Activated CD4-positive, alpha-beta T cell treated with anti-CD3 and anti-CD28 coated beads, Interleukin-2, amount 10 ng/mL, durations not matched to agents 7 days and 5 days (primary cell): ENCODE measurements at regions not wholly inside any gene's neighbourhood (a gene's known extent, or its start where the extent isn't known, plus 50 kb on each side); places are given as distances from the start of the nearest gene placed in this dataset.

ENCODE experiments used
- CTCF ChIA-PET: fragments of 350-600 bp; sonication (Branson Sonifier 250); formaldehyde crosslinking; loops from one replicate; lab custom pipeline; 2021; ENCODE audit warnings: antibody characterized with exemption; lab: Charles Lee
- POLR2A ChIA-PET: fragments of 350-600 bp; sonication (Branson Sonifier 250); formaldehyde crosslinking; loops from one replicate; lab custom pipeline; 2021; ENCODE audit warnings: antibody characterized with exemption; lab: Charles Lee
- DNase-seq: peaks from one replicate; pipeline ENCODE4 v3.0.0-alpha.2; 2020
- H3K27ac Mint-ChIP-seq: one replicate; pipeline ENCODE4 v1.8.0; 2021; ENCODE audit warnings: mild to moderate bottlenecking, moderate library complexity, mixed read lengths
- H3K27me3 Mint-ChIP-seq: one replicate; pipeline ENCODE4 v1.8.0; 2021; ENCODE audit warnings: mixed read lengths
- H3K36me3 Mint-ChIP-seq: one replicate; pipeline ENCODE4 v1.8.0; 2021; ENCODE audit warnings: low read depth, mixed read lengths
- H3K4me1 Mint-ChIP-seq: one replicate; pipeline ENCODE4 v1.8.0; 2021; ENCODE audit warnings: mixed read lengths
- H3K4me3 Mint-ChIP-seq: one replicate; pipeline ENCODE4 v1.8.0; 2021; ENCODE audit warnings: mild to moderate bottlenecking, moderate library complexity, mixed read lengths
- H3K9me3 Mint-ChIP-seq: one replicate; pipeline ENCODE4 v1.8.0; 2021; ENCODE audit warnings: mixed read lengths

- H3K36me3 Mint-ChIP-seq, result no peaks in the 10 kb centered on the region
- DNase-seq, result no peak
- H3K4me3 Mint-ChIP-seq, result no peak overlapping the region
- ChIA-PET POLR2A (no interaction called here), CTCF (no interaction called here)
- H3K27me3 Mint-ChIP-seq, result peaks cover 8% of the 10 kb centered on the region
- no peak overlapping the region for H3K27ac Mint-ChIP-seq
- no peaks in the 10 kb centered on the region for H3K4me1 Mint-ChIP-seq
- H3K9me3 Mint-ChIP-seq, result peaks cover 3% of the 10 kb centered on the region
These were observed 107.4 kb upstream of the MSX1 start for GRCh38 chr4:4752025-4752424.

- no peaks in the 10 kb centered on the region for H3K36me3 Mint-ChIP-seq
- DNase-seq, result no peak
- ChIA-PET CTCF (interaction anchor here (0.6 kb wide), 1 partner anchor 132 kb away, joined by 4 read pairs; no protein-coding TSS in a partner anchor), POLR2A (no interaction called here)
- H3K9me3 Mint-ChIP-seq, result peaks cover 14% of the 10 kb centered on the region
- no peak overlapping the region for H3K4me3 Mint-ChIP-seq
- no peak overlapping the region for H3K27ac Mint-ChIP-seq
- peaks cover 8% of the 10 kb centered on the region for H3K27me3 Mint-ChIP-seq
- H3K4me1 Mint-ChIP-seq, result no peaks in the 10 kb centered on the region
These were observed 109.3 kb upstream of the MSX1 start for GRCh38 chr4:4750187-4750586.

GRCh38 chr4:4749137-4749536, 110.3 kb upstream of the MSX1 start:
- no peak overlapping the region for H3K27ac Mint-ChIP-seq
- H3K4me3 Mint-ChIP-seq, result no peak overlapping the region
- H3K36me3 Mint-ChIP-seq, result no peaks in the 10 kb centered on the region
- no peaks in the 10 kb centered on the region for H3K4me1 Mint-ChIP-seq
- CTCF ChIA-PET, result no interaction called here
- peaks cover 18% of the 10 kb centered on the region for H3K9me3 Mint-ChIP-seq
- peaks cover 6% of the 10 kb centered on the region for H3K27me3 Mint-ChIP-seq
- POLR2A ChIA-PET, result no interaction called here
- DNase-seq, result no peak

- Mint-ChIP-seq H3K27ac (no peak overlapping the region), H3K9me3 (peaks cover 18% of the 10 kb centered on the region), H3K36me3 (no peaks in the 10 kb centered on the region), H3K4me1 (no peaks in the 10 kb centered on the region), H3K27me3 (no peaks in the 10 kb centered on the region), H3K4me3 (no peak overlapping the region)
- ChIA-PET CTCF (no interaction called here), POLR2A (no interaction called here)
- no peak for DNase-seq
These were observed 113.0 kb upstream of the MSX1 start for GRCh38 chr4:4746444-4746843.

GRCh38 chr4:4740071-4740470, 119.4 kb upstream of the MSX1 start:
- H3K27me3 Mint-ChIP-seq, result no peaks in the 10 kb centered on the region
- no peak for DNase-seq
- peaks cover 4% of the 10 kb centered on the region for H3K9me3 Mint-ChIP-seq
- no peak overlapping the region for H3K27ac Mint-ChIP-seq
- ChIA-PET CTCF (no interaction called here), POLR2A (no interaction called here)
- no peak overlapping the region for H3K4me3 Mint-ChIP-seq
- no peaks in the 10 kb centered on the region for H3K36me3 Mint-ChIP-seq
- no peaks in the 10 kb centered on the region for H3K4me1 Mint-ChIP-seq

GRCh38 chr4:4735870-4736269, 123.6 kb upstream of the MSX1 start:
- POLR2A ChIA-PET, result no interaction called here
- no peaks in the 10 kb centered on the region for H3K27me3 Mint-ChIP-seq
- no peaks in the 10 kb centered on the region for H3K36me3 Mint-ChIP-seq
- CTCF ChIA-PET, result no interaction called here
- H3K4me1 Mint-ChIP-seq, result no peaks in the 10 kb centered on the region
- H3K27ac Mint-ChIP-seq, result no peak overlapping the region
- H3K9me3 Mint-ChIP-seq, result no peaks in the 10 kb centered on the region
- DNase-seq, result no peak
- no peak overlapping the region for H3K4me3 Mint-ChIP-seq

- no peak for DNase-seq
- no peak overlapping the region for H3K4me3 Mint-ChIP-seq
- H3K27me3 Mint-ChIP-seq, result no peaks in the 10 kb centered on the region
- no peak overlapping the region for H3K27ac Mint-ChIP-seq
- POLR2A ChIA-PET, result no interaction called here
- H3K4me1 Mint-ChIP-seq, result no peaks in the 10 kb centered on the region
- no peaks in the 10 kb centered on the region for H3K36me3 Mint-ChIP-seq
- no peaks in the 10 kb centered on the region for H3K9me3 Mint-ChIP-seq
- CTCF ChIA-PET, result no interaction called here
These were observed 124.2 kb upstream of the MSX1 start for GRCh38 chr4:4735136-4735750.

GRCh38 chr4:4734425-4734824, 125.0 kb upstream of the MSX1 start:
- POLR2A ChIA-PET, result no interaction called here
- Mint-ChIP-seq H3K36me3 (no peaks in the 10 kb centered on the region), H3K27ac (no peak overlapping the region), H3K4me1 (no peaks in the 10 kb centered on the region), H3K9me3 (no peaks in the 10 kb centered on the region), H3K27me3 (no peaks in the 10 kb centered on the region), H3K4me3 (no peak overlapping the region)
- CTCF ChIA-PET, result no interaction called here
- DNase-seq, result no peak

- ChIA-PET POLR2A (no interaction called here), CTCF (no interaction called here)
- no peaks in the 10 kb centered on the region for H3K9me3 Mint-ChIP-seq
- no peak for DNase-seq
- H3K27me3 Mint-ChIP-seq, result no peaks in the 10 kb centered on the region
- no peaks in the 10 kb centered on the region for H3K36me3 Mint-ChIP-seq
- no peak overlapping the region for H3K27ac Mint-ChIP-seq
- no peak overlapping the region for H3K4me3 Mint-ChIP-seq
- no peaks in the 10 kb centered on the region for H3K4me1 Mint-ChIP-seq
These were observed 125.8 kb upstream of the MSX1 start for GRCh38 chr4:4733663-4734062.

- Mint-ChIP-seq H3K36me3 (peaks cover 5% of the 10 kb centered on the region), H3K27ac (no peak overlapping the region), H3K9me3 (peaks cover 18% of the 10 kb centered on the region), H3K4me1 (no peaks in the 10 kb centered on the region), H3K4me3 (no peak overlapping the region), H3K27me3 (no peaks in the 10 kb centered on the region)
- no peak for DNase-seq
- CTCF ChIA-PET, result interaction anchor here (1.3 kb wide), 1 partner anchor 10 kb away, joined by 3 read pairs; no protein-coding TSS in a partner anchor
- POLR2A ChIA-PET, result no interaction called here
These were observed 129.2 kb upstream of the MSX1 start for GRCh38 chr4:4730249-4730648.

- POLR2A ChIA-PET, result no interaction called here
- H3K4me3 Mint-ChIP-seq, result no peak overlapping the region
- no peak for DNase-seq
- CTCF ChIA-PET, result no interaction called here
- H3K9me3 Mint-ChIP-seq, result peaks cover 19% of the 10 kb centered on the region
- H3K27ac Mint-ChIP-seq, result no peak overlapping the region
- no peaks in the 10 kb centered on the region for H3K27me3 Mint-ChIP-seq
- no peaks in the 10 kb centered on the region for H3K4me1 Mint-ChIP-seq
- H3K36me3 Mint-ChIP-seq, result peaks cover 5% of the 10 kb centered on the region
These were observed 130.3 kb upstream of the MSX1 start for GRCh38 chr4:4729206-4729605.

- CTCF ChIA-PET, result no interaction called here
These were observed 131.9 kb upstream of the MSX1 start for GRCh38 chr4:4727536-4727935.

GRCh38 chr4:4726051-4726450, 133.4 kb upstream of the MSX1 start:
- peaks cover 5% of the 10 kb centered on the region for H3K36me3 Mint-ChIP-seq
- H3K9me3 Mint-ChIP-seq, result peaks cover 19% of the 10 kb centered on the region
- no peaks in the 10 kb centered on the region for H3K4me1 Mint-ChIP-seq
- ChIA-PET CTCF (no interaction called here), POLR2A (no interaction called here)
- no peak for DNase-seq
- H3K27me3 Mint-ChIP-seq, result no peaks in the 10 kb centered on the region
- H3K27ac Mint-ChIP-seq, result no peak overlapping the region
- no peak overlapping the region for H3K4me3 Mint-ChIP-seq

More at GRCh38 chr4:4727536-4727935, 131.9 kb upstream of the MSX1 start:
- POLR2A ChIA-PET, result no interaction called here
- no peak for DNase-seq
- H3K9me3 Mint-ChIP-seq, result peaks cover 19% of the 10 kb centered on the region
- H3K4me1 Mint-ChIP-seq, result no peaks in the 10 kb centered on the region
- no peaks in the 10 kb centered on the region for H3K27me3 Mint-ChIP-seq
- no peak overlapping the region for H3K4me3 Mint-ChIP-seq
- H3K27ac Mint-ChIP-seq, result no peak overlapping the region
- H3K36me3 Mint-ChIP-seq, result peaks cover 5% of the 10 kb centered on the region

GRCh38 chr4:4724321-4724720, 135.1 kb upstream of the MSX1 start:
- no peak overlapping the region for H3K27ac Mint-ChIP-seq
- no peak overlapping the region for H3K4me3 Mint-ChIP-seq
- H3K4me1 Mint-ChIP-seq, result no peaks in the 10 kb centered on the region
- H3K36me3 Mint-ChIP-seq, result peaks cover 5% of the 10 kb centered on the region
- no peak for DNase-seq
- H3K9me3 Mint-ChIP-seq, result peaks cover 19% of the 10 kb centered on the region
- no peaks in the 10 kb centered on the region for H3K27me3 Mint-ChIP-seq
- POLR2A ChIA-PET, result no interaction called here
- CTCF ChIA-PET, result no interaction called here
